BLaER1 treated with 17β-estradiol and CSF1 and Interleukin-3, amounts not matched to agents 10 nM and 100 nM (cell line): ENCODE measurements at regions not wholly inside any gene's neighbourhood (a gene's known extent, or its start where the extent isn't known, plus 50 kb on each side); places are given as distances from the start of the nearest gene placed in this dataset.

Source experiments
- H3K27ac ChIP-seq, 11 experiments: shearing (Covaris generic); formaldehyde crosslinking; 2 replicates each; pipeline ENCODE4 v1.8.1; 2022
- H3K27me3 ChIP-seq, 11 experiments: shearing (Covaris generic); formaldehyde crosslinking; 2 replicates each; pipeline ENCODE4 v1.8.1; 2022
- H3K36me3 ChIP-seq, 11 experiments: shearing (Covaris generic); formaldehyde crosslinking; 2 replicates each; pipeline ENCODE4 v1.8.1; 2022
- H3K4me1 ChIP-seq, 10 experiments: shearing (Covaris generic); formaldehyde crosslinking; 2 replicates each; pipeline ENCODE4 v1.8.1; 2022
- H3K4me2 ChIP-seq, 11 experiments: shearing (Covaris generic); formaldehyde crosslinking; 2 replicates each; pipeline ENCODE4 v1.8.1; 2022
- H3K4me3 ChIP-seq, 10 experiments: shearing (Covaris generic); formaldehyde crosslinking; 2 replicates each; pipeline ENCODE4 v1.8.1; 2022
- H3K9ac ChIP-seq, 11 experiments: shearing (Covaris generic); formaldehyde crosslinking; 2 replicates each; pipeline ENCODE4 v1.8.1; 2022
- H3K9me3 ChIP-seq, 11 experiments: shearing (Covaris generic); formaldehyde crosslinking; replicated peaks in 1 of 11; 2 replicates each; pipeline ENCODE4 v1.8.1; 2022
- H4K20me1 ChIP-seq, 11 experiments: shearing (Covaris generic); formaldehyde crosslinking; 2 replicates each; pipeline ENCODE4 v1.8.1; 2022
- Cebpa-rat ChIP-seq, 11 experiments: shearing (Covaris generic); IDR thresholded peaks; 2 replicates each; pipeline ENCODE4 v1.8.1; 2022

DNA sequence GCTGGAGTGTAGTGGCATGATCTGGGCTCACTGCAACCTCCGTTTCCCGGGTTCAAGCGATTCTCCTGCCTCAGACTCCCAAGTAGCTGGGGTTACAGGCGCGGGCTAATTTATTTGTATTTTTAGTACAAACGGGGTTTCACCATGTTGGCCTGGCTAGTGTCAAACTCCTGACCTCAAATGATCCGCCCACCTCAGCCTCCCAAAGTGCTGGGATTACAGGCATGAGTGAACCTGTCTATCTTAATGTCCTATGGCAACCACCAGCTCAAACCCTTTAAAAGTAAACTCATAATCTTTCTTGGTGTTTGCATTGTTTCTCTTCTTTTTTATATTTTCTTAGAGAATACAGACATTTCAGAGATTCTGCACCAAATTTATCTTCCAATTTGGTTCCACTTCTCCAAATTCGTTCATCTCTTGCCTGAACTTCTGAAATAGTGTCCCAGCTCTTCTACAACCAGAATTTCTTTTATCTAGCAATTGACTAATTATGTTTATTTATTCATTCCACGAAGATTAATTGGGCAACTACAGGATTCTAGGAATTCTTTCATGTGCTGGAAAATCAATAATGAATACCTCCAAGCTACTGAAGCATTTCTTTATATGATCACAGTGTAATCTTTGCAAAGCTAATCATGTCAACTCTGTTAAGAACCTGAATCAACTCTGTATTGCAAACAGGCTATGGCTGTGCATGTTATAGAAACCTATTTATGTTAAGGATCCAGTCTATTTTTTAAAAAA, 60.0 kb upstream of the TYRP1 start:
- no peaks in the 10 kb centered on the region for H4K20me1 ChIP-seq
- H3K4me3 ChIP-seq: no peak overlapping the region
- H3K27ac ChIP-seq: no peak overlapping the region
- no peaks in the 10 kb centered on the region for H3K27me3 ChIP-seq
- no peak for TF ChIP-seq Cebpa-rat (IDR thresholded peaks at IDR 0.05)
- no peak overlapping the region for H3K4me2 ChIP-seq
- H3K9me3 ChIP-seq: no peaks in the 10 kb centered on the region
- H3K9ac ChIP-seq: no peak overlapping the region
- H3K36me3 ChIP-seq: no peaks in the 10 kb centered on the region
- no peaks in the 10 kb centered on the region for H3K4me1 ChIP-seq

DNA sequence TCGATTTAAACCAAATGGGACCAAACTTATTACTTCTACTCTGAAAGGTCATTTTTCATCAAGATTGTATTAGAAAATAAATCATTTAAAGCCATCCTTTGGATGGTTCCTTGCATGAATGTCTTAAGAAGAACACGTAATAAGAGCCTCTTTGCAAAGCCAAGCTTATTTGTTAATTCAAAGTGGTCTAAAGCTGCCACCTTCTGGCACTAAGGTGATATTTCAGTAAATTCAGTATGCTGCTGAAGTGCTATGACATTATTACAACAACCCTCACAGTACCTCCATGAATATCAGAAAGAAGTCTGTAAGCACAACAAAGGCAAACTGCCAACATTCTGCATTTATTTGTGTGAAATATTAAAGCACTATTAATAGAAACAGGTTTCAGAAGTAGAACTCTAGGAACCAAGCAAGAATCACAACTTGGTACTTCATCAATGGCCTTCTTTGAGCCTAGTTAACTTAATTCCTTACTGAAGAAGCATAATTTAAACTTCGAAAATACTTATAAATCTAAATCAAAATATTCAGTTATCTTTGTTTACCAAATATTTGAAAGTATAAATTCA, 53.1 kb upstream of the TYRP1 start:
- H4K20me1 ChIP-seq: no peaks in the 10 kb centered on the region
- H3K4me2 ChIP-seq: no peak overlapping the region
- no peak overlapping the region for H3K9ac ChIP-seq
- no peak for TF ChIP-seq Cebpa-rat (IDR thresholded peaks at IDR 0.05)
- H3K4me1 ChIP-seq: no peaks in the 10 kb centered on the region
- H3K4me3 ChIP-seq: no peak overlapping the region
- H3K9me3 ChIP-seq: no peaks in the 10 kb centered on the region
- no peaks in the 10 kb centered on the region for H3K27me3 ChIP-seq
- no peaks in the 10 kb centered on the region for H3K36me3 ChIP-seq
- no peak overlapping the region for H3K27ac ChIP-seq

DNA sequence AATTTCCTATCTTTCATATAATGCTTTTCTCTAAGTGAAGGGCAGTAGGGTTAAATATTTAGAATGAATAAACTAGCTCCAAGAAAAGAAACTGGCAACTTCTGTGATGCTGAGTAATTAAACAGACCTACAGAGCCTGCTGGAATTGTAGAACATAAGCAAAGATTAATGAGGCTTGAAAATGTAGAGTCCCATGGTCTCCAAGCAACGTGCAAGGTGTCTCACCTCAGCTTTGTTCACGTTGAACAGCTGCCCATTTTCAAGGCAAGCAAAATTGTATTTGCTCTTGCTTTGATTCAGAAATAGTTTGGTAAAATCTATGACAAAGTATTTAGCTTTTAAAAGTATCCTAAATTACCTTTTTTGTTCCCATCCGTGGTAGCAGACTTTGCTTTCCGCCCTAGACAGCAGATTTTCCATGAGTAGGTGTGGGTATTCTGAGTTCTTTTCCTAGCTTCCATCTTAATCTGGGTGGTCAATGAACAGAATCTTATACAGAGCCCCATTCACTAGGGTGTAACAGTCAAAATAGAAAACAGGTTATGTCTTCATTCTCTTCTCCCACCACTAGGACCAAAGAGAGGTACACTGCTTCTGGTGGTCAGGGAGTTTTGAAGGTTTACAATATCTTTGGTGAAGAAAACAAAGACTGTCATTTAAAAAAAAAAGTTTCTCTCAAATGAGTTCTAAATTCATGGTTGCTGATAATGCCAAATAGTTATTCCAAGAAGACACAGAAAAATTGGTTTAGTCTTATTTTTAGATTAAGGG, 52.1 kb upstream of the TYRP1 start:
- no peak for TF ChIP-seq Cebpa-rat (IDR thresholded peaks at IDR 0.05)
- Histone ChIP-seq H3K9ac (no peak overlapping the region), H3K36me3 (no peaks in the 10 kb centered on the region), H3K27ac (no peak overlapping the region), H3K4me1 (no peaks in the 10 kb centered on the region), H3K4me3 (no peak overlapping the region), H3K4me2 (no peak overlapping the region), H4K20me1 (no peaks in the 10 kb centered on the region), H3K9me3 (no peaks in the 10 kb centered on the region), H3K27me3 (no peaks in the 10 kb centered on the region)
